Stimulated activated CD4-positive, alpha-beta T cell treated with anti-CD3 and anti-CD28 coated beads, Interleukin-2, amount 100 ng/mL, for 48 hours (primary cell): ENCODE measurements at regions not wholly inside any gene's neighbourhood (a gene's known extent, or its start where the extent isn't known, plus 50 kb on each side); places are given as distances from the start of the nearest gene placed in this dataset.
"Not testable (repeated sequence)": the region's sequence is repeated elsewhere in the genome, so short reads cannot be mapped to it uniquely, and the experiment has no call there.

ENCODE experiments used
- DNase-seq, 2 donors: peaks; one replicate each; pipeline ENCODE4 v3.0.0-alpha.2; 2020

GRCh38 chr1:204782118-204782700 is 88.5 kb upstream of the NFASC start:
- DNase-seq, result no peak

DNA sequence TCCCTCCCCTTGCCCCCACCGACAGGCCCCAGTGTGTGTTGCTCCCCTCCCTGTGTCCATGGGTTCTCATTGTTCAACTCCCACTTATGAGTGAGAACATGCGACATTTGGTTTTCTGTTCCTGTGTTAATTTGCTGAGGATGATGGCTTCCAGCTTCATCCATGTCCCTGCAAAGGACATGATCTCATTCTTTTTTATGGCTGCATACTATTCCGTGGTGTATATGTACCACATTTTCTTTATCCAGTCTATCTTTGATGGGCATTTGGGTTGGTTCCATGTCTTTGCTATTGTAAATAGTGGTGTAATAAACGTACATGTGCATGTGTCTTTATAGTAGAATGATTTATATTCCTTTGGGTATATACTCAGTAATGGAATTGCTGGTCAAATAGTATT is 85.6 kb upstream of the NFASC start:
- DNase-seq, result not testable (repeated sequence)

- no peak for DNase-seq
These were observed 82.2 kb upstream of the NFASC start for GRCh38 chr1:204788470-204788869.

DNA sequence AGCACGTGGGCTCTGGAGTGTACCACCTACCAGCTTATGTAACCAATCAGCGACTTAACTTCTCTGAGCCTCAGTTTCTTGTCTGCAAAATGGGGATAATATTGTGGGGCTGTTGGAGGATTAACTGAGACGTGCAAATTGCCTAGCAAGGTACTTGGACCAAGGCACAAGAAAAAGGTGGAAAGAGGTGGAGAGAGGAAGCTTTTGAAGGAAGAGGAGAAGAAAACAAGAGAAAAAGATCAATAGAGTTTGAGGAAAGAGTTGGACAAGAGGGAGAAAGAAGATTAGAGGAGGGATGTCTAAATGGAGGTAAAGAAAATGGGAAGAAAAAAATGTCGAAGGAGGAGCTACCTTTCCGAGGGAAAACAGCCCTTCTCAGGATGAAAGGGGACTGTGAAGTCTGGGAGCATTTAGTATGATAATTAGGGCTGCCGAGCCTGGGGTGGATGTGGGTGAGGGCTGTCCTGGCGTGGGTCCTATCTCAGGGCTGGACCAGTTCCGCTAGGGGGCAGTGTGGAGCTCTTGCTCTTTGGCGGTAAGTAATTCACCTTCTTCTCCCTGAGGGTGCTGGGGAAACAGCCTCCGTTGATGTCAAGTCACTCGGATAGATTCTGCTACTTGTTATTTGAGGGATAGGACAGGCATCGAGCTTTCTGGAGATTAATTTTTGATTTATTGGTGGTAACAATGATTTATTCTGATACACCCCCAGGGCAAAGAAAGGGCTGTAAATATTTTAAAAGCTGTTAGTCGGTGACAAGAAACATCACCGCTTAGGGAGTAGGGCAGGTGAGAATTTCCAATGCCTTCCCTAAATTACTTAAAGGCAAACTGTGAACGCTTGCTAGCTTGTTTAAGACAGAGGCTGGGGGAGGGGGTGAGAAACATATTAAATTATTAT is 79.0 kb upstream of the NFASC start:
- peak; percentile 87 to 91 for DNase-seq

DNA sequence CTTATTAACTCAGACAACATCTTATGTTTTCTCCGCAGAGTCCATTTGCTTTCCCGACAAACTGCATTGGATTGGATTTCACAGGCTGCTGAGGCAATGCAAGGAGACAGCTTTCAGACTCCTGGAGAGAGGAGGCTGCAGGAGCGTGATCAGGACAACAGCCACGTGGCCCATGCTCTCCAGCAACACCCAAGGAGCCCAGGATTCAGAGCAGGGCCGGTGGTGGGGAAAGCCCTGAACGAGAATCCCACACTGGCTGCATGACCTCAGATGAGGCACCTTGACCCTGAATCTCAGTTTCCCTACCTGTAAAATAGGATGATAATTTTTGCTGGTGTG is 78.3 kb upstream of the NFASC start:
- DNase-seq, result no peak

DNA sequence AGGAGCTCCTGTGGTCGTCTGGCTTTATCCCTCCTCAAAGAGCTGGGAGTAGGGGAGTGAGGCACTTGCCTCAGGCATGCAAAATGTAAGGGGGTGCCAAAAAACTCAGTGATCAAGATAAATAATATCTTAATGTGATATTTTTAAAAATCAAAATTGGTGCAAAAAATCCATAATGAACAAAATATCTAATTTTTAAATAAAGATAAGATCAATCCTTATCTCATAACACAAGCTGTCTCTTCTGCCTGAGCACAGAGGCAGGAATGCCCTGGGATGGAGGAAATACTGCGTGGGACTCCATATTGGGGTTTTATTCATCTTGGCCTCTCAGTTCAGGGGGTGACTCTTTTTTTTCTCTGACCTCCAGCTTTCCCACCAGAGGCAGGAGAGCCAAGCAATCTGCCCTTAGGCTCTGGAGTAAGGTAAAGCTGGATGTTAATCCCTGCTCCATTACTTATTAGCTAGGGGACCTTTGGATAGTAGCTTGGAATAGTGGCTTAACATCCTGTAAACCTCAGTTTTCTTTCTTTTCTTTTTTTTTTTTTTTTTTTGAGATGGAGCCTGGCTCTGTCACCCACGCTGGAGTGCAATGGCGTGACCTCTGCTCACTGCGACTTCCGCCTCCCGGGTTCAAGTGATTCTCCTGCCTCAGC is 77.3 kb upstream of the NFASC start:
- no peak for DNase-seq

DNA sequence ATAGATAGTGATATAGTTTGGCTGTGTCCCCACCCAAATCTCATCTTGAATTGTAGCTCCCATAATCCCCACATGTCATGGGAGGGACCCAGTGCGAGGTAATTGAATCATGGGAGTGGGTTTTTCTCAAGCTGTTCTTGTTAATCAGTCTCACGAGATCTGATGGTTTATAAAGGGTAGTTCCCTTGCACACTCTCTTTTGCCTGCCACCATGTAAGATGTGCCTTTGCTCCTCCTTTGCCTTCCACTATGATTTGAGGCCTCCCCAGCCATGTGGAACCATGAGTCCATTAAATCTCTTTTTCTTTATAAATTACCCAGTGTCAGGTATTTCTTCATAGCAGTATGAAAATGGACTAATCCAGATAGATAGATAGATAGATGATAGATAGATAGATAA is 73.8 kb upstream of the NFASC start:
- DNase-seq, result not testable (repeated sequence)

GRCh38 chr1:204797401-204797800 is 73.3 kb upstream of the NFASC start:
- DNase-seq, result no peak

GRCh38 chr1:204799630-204800029 is 71.0 kb upstream of the NFASC start:
- DNase-seq, result no peak

DNA sequence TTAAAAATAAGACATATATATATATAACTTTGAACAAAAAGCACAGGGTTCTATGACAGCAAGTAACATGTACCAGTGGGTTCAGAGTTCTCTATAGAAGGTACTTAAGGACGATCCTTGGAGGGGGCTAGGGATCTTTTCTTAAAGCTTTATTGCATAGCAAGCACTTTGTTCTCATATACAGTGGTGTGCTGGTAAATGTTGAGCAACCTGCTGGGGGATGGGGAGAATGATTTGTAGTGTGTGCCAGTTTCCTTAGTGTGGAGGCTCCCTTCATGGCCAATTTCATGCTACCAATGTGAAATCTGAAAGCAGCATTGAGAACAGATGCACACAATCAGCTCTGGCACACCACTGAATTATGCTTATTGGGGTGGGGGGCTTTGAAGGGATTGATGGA is 69.5 kb upstream of the NFASC start:
- DNase-seq, result no peak

- no peak for DNase-seq
These were observed 68.1 kb upstream of the NFASC start for GRCh38 chr1:204802401-204803175.

DNA sequence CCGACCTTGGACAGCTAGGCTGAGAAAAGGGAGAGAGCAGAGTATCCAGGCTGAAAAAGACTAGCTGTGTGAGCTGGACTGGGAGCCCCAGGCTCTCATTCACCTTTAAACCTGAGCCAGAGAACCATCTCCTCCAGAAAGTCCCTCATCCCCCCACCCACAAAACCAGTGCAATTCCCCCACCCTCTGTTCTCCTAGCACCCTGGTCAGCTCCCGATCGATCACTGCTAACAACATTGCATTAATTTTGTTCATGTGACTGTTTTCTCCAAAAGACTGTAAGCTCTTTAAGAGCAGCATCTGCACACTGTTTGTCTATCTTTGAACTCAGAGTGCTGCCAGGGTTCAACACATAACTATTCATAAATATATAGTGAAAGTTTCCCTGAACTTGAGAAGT is 67.1 kb upstream of the NFASC start:
- no peak for DNase-seq

DNA sequence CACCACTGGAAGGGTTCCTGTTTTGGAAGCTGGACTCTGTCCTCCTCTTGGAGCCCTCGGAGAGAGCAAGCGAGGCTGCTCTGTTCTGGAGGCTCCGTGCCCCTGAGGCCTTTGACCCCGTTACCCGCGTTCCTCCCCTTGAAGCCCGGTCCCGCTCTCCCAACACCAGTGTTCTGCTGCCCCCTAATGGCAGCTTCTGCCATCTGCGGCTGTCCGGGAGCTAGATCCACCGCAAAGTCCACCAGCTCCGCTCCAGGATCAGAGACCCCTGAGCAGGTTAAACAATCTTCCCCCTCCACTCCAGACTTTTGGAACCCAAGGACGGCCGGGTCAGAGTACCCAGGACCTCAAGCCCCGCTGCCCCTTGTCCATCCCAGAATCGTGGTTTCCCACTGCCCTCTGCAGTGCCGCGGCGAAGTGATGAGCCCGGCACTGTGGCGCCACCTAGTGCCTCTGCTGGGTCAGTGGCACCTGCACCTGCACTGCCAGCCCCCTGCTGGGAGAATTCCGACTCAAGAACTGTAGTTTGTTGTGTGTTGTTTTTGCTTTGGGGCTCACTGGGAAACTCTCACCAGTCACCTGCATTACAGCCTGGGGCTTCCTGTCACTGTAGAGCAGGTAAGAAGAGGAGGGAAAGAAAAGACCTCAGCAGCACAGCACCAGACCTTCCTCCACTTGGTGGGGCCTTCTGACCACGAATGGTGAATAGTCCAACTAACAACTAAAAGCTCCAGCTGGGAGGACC is 63.5 kb upstream of the NFASC start:
- peak; percentile 84 to 88 for DNase-seq

GRCh38 chr1:204809488-204809887 is 61.2 kb upstream of the NFASC start:
- DNase-seq, result no peak

DNA sequence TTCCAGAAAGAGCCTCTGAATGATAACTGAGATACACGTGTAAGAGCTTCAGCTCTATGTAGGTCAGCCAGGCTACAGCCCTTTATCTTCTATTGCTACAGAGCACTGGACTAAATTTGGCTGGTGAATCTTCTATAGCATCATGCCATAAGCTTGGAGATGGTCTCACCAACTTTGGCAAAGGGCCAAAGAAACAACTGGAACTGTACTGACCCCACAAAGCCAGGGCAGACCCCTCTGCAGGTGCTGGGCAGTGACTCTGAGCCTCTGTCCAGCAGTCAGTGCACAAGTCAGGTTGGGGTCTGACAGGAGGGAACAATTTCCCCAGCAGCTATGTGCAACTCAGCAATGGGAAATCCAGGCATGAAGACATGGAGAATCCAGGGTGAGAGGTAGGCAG is 57.8 kb upstream of the NFASC start:
- no peak for DNase-seq

- no peak for DNase-seq
These were observed 57.1 kb upstream of the NFASC start for GRCh38 chr1:204813522-204813921.

- DNase-seq, result no peak
These were observed 56.3 kb upstream of the NFASC start for GRCh38 chr1:204814166-204814884.

- no peak for DNase-seq
These were observed 53.3 kb upstream of the NFASC start for GRCh38 chr1:204817341-204817740.

- DNase-seq, result no peak
These were observed 51.7 kb upstream of the NFASC start for GRCh38 chr1:204818998-204819397.

- DNase-seq, result no peak
These were observed 51.2 kb upstream of the NFASC start for GRCh38 chr1:204819495-204819894.
